IPS-20b (cell line): ENCODE measurements at regions not wholly inside any gene's neighbourhood (a gene's known extent, or its start where the extent isn't known, plus 50 kb on each side); places are given as distances from the start of the nearest gene placed in this dataset.

Source experiments
- H3K27ac ChIP-seq: one replicate; pipeline ENCODE4 v1.5.1; 2013; ENCODE audit warnings: low read length
- H3K27me3 ChIP-seq: 2 replicates; pipeline ENCODE4 v1.6.1; 2013; ENCODE audit warnings: mild to moderate bottlenecking, low read length, inconsistent platforms; ENCODE audit not compliant: insufficient read depth
- H3K36me3 ChIP-seq: 2 replicates; pipeline ENCODE4 v1.6.1; 2013; ENCODE audit warnings: low read depth, mild to moderate bottlenecking, inconsistent platforms, low read length, moderate library complexity; ENCODE audit not compliant: insufficient read depth
- H3K4me1 ChIP-seq: 2 replicates; pipeline ENCODE4 v1.6.1; 2013; ENCODE audit warnings: mild to moderate bottlenecking, control low read depth, inconsistent platforms, low read length, moderate library complexity; ENCODE audit not compliant: insufficient read depth
- H3K4me3 ChIP-seq: 2 replicates; pipeline ENCODE4 v1.5.1; 2013; ENCODE audit warnings: mild to moderate bottlenecking, low read length, inconsistent platforms
- H3K9ac ChIP-seq: 2 replicates; pipeline ENCODE4 v1.6.1; 2013; ENCODE audit warnings: low read depth, mild to moderate bottlenecking, inconsistent platforms, low read length, moderate library complexity
- H3K9me3 ChIP-seq: 2 replicates; pipeline ENCODE4 v1.6.1; 2013; ENCODE audit warnings: mild to moderate bottlenecking, low read depth, low read length, inconsistent platforms; ENCODE audit not compliant: insufficient read depth

GRCh38 chr1:55937840-55938375, 641.5 kb downstream of the PLPP3 start:
- no peak overlapping the region for H3K27ac ChIP-seq
- no peaks in the 10 kb centered on the region; the same call in 1 of the 2 replicates for H3K9me3 ChIP-seq
- no peaks in the 10 kb centered on the region for H3K36me3 ChIP-seq
- no peaks in the 10 kb centered on the region for H3K27me3 ChIP-seq
- no peak overlapping the region for H3K4me3 ChIP-seq
- H3K4me1 ChIP-seq, result no peaks in the 10 kb centered on the region
- no peak overlapping the region for H3K9ac ChIP-seq

DNA sequence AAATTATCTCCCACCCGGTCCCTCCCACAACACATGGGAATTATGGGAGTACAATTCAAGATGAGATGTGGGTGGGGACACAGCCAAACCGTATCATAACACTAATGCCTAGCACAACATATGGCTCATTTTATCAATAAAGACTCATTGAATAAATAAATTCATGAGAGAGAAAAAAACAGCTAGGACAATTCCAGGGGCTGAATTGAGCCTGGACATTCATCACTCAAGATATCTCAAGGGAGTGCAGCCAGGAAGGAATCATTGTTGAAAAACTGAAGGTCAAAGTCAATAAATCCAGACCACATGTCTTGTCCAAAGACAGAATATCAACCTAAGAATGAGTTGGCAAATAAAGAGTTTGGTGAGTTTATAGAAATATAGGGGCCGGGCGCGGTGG, 644.1 kb downstream of the PLPP3 start:
- Histone ChIP-seq H3K27ac (no peak overlapping the region), H3K4me3 (no peak overlapping the region), H3K27me3 (no peaks in the 10 kb centered on the region), H3K9me3 (no peaks in the 10 kb centered on the region; the same call in 1 of the 2 replicates), H3K4me1 (no peaks in the 10 kb centered on the region), H3K36me3 (no peaks in the 10 kb centered on the region), H3K9ac (no peak overlapping the region)

DNA sequence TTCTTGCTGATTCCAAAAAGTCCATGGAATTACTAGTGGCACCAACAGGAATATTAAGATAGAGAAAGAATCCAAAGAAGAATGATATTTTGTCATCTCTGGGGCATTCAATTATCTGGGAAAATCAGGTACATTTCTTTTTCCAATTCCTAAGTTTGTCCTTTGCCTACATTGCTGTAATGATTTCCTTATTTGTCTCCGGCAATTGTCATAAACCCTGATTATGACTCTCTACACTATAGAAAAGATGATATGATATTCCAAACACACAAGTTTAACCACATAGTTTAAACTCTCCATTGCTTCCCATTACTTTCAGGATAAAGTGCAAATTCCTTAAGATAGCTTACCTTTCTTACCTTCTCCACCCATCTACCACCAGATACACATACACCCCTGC, 647.0 kb downstream of the PLPP3 start:
- no peaks in the 10 kb centered on the region for H3K27me3 ChIP-seq
- H3K4me3 ChIP-seq, result no peak overlapping the region
- no peaks in the 10 kb centered on the region; the same call in 1 of the 2 replicates for H3K9me3 ChIP-seq
- no peaks in the 10 kb centered on the region for H3K36me3 ChIP-seq
- H3K4me1 ChIP-seq, result no peaks in the 10 kb centered on the region
- H3K27ac ChIP-seq, result no peak overlapping the region
- no peak overlapping the region for H3K9ac ChIP-seq

DNA sequence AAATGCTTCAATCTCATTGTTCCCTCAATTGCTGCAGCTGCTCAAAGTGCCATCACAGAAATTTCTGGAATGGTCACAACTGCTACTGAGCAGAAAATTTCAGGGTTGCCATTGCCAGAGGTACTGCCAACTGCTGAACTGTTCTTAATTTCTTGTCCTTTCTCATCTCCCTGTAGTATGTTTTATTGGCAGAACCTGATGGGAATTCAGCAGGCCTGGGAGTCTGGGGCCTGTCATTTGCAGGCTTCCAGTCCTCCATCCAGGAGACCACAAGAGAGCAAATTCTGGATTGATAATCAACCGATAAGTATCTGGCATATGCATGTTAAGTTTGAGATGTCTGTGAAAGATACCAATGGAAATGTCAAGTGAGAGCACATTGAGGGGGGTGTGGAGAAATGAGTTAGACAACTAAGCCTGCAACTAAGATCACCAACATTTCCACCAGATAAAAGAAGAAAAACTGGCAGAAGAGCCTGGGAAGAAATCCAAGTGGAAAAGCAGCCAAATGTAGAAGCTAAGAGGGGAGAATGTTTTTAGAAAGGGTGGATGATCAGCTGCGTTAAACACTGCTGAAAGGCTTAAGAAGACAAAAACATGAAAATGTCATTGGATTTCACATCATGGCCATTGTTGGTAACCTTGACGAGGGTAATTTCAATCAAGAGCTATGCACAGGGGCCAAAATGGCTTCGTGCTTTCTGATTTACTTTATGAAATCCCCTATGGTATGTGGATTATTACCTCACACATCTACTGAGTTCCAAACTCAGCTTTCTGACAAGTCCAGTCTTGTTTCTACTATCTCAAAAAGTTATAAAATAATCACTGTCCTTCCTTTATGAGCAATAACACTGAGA, 648.1 kb downstream of the PLPP3 start:
- Histone ChIP-seq H3K9me3 (no peaks in the 10 kb centered on the region; the same call in 1 of the 2 replicates), H3K27me3 (no peaks in the 10 kb centered on the region), H3K4me3 (no peak overlapping the region), H3K9ac (no peak overlapping the region), H3K27ac (no peak overlapping the region), H3K4me1 (no peaks in the 10 kb centered on the region), H3K36me3 (no peaks in the 10 kb centered on the region)

- H3K36me3 ChIP-seq, result no peaks in the 10 kb centered on the region
- no peak overlapping the region for H3K27ac ChIP-seq
- no peaks in the 10 kb centered on the region for H3K4me1 ChIP-seq
- H3K27me3 ChIP-seq, result no peaks in the 10 kb centered on the region
- H3K9ac ChIP-seq, result no peak overlapping the region
- no peaks in the 10 kb centered on the region; the same call in 1 of the 2 replicates for H3K9me3 ChIP-seq
- no peak overlapping the region for H3K4me3 ChIP-seq
These were observed 649.7 kb downstream of the PLPP3 start for GRCh38 chr1:55929652-55930051.

GRCh38 chr1:55928576-55928975, 650.8 kb downstream of the PLPP3 start:
- H3K4me1 ChIP-seq, result no peaks in the 10 kb centered on the region
- H3K27me3 ChIP-seq, result no peaks in the 10 kb centered on the region
- no peaks in the 10 kb centered on the region for H3K36me3 ChIP-seq
- no peak overlapping the region for H3K4me3 ChIP-seq
- no peak overlapping the region for H3K9ac ChIP-seq
- H3K27ac ChIP-seq, result no peak overlapping the region
- no peaks in the 10 kb centered on the region for H3K9me3 ChIP-seq

- Histone ChIP-seq H3K9ac (no peak overlapping the region), H3K36me3 (no peaks in the 10 kb centered on the region), H3K4me1 (no peaks in the 10 kb centered on the region), H3K4me3 (no peak overlapping the region), H3K27ac (no peak overlapping the region), H3K27me3 (no peaks in the 10 kb centered on the region), H3K9me3 (no peaks in the 10 kb centered on the region)
These were observed 651.6 kb downstream of the PLPP3 start for GRCh38 chr1:55927702-55928290.

GRCh38 chr1:55926906-55927471, 652.4 kb downstream of the PLPP3 start:
- Histone ChIP-seq H3K27me3 (no peaks in the 10 kb centered on the region), H3K4me1 (no peaks in the 10 kb centered on the region), H3K9me3 (no peaks in the 10 kb centered on the region), H3K4me3 (no peak overlapping the region), H3K27ac (no peak overlapping the region), H3K36me3 (no peaks in the 10 kb centered on the region), H3K9ac (no peak overlapping the region)

GRCh38 chr1:55916907-55917306, 662.5 kb downstream of the PLPP3 start:
- H3K36me3 ChIP-seq, result no peaks in the 10 kb centered on the region
- no peak overlapping the region for H3K9ac ChIP-seq

DNA sequence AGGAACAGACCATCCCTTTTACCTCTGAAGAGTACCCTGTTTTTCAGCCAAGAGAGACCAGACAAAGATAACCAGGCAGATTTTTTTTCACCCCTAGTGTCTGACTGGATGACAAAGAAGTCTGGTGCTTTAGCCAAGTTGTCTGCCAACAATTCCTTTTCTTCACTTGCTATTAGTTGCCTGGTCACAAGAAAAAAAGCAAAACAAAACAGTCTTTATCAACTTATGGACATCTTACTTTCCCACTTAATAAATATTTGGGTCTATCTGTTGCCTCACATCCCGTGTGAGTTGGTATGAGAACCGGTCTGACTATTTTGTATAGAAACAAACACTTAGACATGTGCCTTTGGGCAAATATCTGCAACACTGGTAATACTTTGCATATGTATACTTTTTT, 662.9 kb downstream of the PLPP3 start:
- Histone ChIP-seq H3K4me3 (no peak overlapping the region), H3K9me3 (peaks cover 9% of the 10 kb centered on the region; the same call in 1 of the 2 replicates), H3K9ac (no peak overlapping the region), H3K36me3 (no peaks in the 10 kb centered on the region), H3K27me3 (no peaks in the 10 kb centered on the region), H3K27ac (no peak overlapping the region), H3K4me1 (no peaks in the 10 kb centered on the region)

More at GRCh38 chr1:55916907-55917306, 662.5 kb downstream of the PLPP3 start:
- Histone ChIP-seq H3K27ac (no peak overlapping the region), H3K4me1 (no peaks in the 10 kb centered on the region), H3K9me3 (peaks cover 9% of the 10 kb centered on the region; the same call in 1 of the 2 replicates), H3K4me3 (no peak overlapping the region), H3K27me3 (no peaks in the 10 kb centered on the region)

DNA sequence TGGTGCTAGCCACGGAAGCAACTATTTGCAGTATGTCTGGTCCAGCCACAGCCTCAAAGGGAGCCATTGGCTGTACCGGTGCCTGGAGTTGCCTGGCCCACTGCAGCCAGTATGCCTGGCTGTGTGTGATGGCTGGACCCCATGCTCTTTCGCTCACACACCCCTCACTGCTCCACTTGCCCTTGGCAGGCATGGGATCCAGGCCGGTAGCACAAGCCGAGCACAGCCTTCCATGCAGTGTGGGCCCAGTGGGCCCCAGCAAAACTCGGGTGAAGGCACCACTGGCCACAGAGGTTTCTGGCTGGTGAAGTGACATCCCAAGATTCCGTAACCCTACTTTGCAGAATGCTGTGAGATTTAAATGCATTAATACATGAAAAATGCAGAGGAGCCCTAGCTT, 665.8 kb downstream of the PLPP3 start:
- Histone ChIP-seq H3K4me3 (no peak overlapping the region), H3K36me3 (no peaks in the 10 kb centered on the region), H3K27me3 (no peaks in the 10 kb centered on the region), H3K9ac (no peak overlapping the region), H3K9me3 (peaks cover 9% of the 10 kb centered on the region; the same call in 1 of the 2 replicates), H3K4me1 (no peaks in the 10 kb centered on the region), H3K27ac (no peak overlapping the region)
